HG03439 (cell line): ENCODE measurements at regions not wholly inside any gene's neighbourhood (a gene's known extent, or its start where the extent isn't known, plus 50 kb on each side); places are given as distances from the start of the nearest gene placed in this dataset.

Experiments used
- ATAC-seq: cut with Tn5 transposase; IDR thresholded peaks from one replicate; pipeline ENCODE4 v1.9.1; 2021; ENCODE audit warnings: mild to moderate bottlenecking, moderate library complexity; ENCODE audit not compliant: unreplicated experiment

- ATAC-seq: no peak
Observed at GRCh38 chr6:23200946-23201345, 631.6 kb downstream of the HDGFL1 start.

- ATAC-seq: no peak
Observed at GRCh38 chr6:23202207-23202606, 632.8 kb downstream of the HDGFL1 start.

DNA sequence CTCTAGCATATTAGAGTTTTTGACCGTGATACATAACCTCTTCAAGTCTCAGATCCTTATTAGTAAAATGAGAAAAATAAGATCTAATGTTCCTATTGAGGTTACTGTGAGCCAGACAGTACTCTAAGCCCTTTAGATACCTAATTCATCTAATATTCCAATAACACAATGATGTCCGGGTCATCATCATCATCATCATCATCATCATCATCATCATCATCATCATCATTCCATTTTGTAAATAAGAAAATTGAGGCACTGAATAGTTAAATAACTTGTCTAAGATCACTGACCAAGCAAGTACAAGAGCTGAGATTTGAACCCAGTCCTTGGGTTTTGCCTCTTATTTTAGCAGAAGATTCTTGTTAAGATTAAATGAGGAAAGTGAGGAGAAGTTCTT is 643.0 kb downstream of the HDGFL1 start:
- no peak for ATAC-seq

- no peak for ATAC-seq
Observed at GRCh38 chr6:23213193-23213592, 643.8 kb downstream of the HDGFL1 start.

- no peak for ATAC-seq
Observed at GRCh38 chr6:23213651-23214050, 644.3 kb downstream of the HDGFL1 start.

GRCh38 chr6:23218751-23219150 is 649.4 kb downstream of the HDGFL1 start:
- no peak for ATAC-seq

DNA sequence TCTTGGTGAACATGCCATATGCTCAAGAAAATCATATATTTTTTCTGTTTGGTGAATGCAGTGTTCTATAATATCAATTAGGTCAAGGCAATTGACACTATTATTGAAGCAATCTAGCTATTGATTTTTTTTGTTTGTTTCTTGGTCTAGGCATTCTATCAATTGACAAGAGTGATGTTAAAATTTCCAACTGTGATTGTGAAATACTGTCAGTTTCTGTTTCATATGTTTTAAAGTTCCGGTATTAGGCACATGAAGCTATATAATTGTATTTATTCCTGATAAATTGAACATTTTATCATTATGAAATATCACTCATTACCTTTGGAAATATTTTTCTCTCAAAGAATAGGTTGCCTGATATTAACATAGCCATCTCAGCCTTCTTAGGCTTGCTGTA is 653.4 kb downstream of the HDGFL1 start:
- no peak for ATAC-seq

DNA sequence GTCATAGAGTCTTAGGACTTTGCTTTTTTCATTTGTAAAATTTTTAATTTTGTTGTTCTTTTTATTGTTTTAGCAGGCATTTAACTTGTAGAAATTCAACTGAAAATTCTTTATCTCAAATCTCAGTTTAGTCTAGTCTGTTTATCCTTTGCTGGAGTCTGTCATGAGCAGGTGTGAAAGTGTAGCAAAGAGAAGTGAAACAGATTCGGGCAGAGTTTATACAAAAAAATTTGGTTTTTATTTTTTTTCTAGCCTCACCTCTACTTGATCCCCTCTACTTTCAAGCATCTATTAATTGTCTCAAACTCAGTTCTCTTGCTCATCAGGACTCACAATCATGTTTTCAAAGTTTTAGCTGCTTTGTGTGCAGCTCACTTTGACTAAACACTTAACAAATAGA is 655.2 kb downstream of the HDGFL1 start:
- ATAC-seq: no peak

DNA sequence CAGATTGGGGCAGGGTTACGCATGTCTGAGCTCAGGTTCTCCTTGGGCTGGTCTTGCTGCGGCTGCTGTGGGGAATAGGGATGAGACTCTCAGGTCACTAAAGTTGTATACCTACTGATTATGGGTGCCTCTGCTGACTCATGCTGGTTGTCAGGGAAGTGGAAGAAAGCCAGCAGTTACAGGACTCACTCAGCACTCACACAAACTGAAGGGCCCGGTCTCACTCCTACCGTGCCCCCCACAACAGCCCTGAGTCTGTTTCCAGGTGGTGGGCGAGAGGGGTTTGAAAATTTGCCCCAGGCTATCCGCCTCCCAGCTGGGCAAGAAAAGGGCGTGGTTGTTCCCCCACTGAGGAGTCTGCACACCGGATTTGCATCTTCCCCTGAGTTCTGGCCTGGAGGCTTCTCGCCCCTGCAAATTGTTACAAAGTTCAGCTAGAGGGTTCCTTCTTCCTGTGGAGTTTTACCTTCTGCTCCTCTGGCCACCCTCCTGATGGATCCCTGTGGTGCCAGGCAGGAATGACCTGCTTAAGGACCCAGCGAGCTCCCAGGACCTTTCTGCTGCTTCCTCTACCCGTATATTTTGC is 659.2 kb downstream of the HDGFL1 start:
- ATAC-seq: no peak

DNA sequence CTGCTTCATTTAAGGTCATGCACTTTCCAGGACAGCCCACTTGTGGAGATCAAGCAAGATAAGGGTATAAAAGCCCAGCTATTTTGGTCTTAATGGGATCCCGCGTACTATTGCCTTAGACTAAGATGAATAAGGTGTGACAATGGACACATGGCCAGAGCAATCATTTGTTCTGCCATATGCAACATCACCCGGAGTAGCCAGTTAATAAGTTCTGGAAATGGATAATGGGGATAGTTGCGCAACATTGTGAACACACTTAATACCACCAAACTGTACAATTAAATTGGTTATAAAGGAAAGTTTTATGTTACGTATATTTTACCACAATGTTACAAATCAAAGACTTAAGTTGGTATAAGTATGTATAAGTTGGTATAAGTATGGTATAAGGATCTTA is 674.5 kb downstream of the HDGFL1 start:
- ATAC-seq: no peak

DNA sequence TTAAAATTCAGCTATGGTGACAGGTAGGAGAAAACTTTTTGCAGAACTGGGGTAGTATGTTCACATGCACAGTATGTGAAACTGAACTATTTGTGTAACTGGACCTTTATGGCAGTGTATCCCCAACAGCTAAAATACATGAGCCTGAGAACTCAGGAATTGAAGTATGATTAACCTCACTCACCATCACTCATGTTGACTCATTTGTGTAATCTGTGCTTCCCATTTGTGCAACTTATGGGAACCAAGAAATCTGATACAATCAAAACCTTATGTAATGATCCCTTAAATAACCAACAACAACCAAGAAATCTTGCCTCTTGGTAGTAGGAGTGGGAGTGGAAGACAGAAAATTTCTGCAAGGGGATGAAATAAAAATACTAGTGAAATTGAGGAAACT is 674.9 kb downstream of the HDGFL1 start:
- ATAC-seq: no peak

DNA sequence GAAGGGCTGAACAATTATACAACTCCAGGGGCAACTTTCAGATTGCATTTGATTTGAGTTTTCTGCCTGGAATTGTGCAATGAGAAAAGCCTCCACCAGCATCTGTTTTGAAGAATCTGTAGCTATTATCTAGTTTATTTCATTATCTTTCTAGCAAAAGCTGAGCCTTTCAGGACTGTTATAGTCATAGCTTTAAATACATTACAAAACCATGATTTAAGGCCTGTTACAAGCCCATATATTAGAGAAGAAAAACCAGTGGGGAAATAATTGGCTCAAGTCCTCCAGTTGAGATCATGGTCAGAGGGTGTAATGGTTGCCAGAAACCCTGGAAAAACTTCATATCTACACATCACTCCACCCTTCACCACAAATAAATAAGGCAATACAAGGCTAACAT is 676.2 kb downstream of the HDGFL1 start:
- ATAC-seq: no peak

- no peak for ATAC-seq
Observed at GRCh38 chr6:23246896-23247295, 677.5 kb downstream of the HDGFL1 start.

DNA sequence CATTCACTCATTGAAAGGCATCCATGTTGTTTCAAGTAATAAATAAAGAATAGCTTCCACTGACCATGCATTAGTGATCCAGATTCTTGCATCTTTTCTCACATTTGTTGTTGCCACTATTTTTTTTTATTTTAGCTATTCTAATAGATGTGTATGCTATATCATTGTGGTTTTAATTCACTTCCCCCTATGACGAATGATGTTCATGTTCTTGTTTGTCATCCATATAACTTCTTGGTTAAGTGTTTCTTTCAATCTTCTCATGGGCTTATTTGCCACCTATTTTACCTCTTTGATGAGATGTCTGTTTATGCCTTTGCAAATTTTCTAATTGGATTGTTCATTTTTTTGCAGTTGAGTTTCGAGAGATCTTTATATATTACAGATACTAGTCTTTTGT is 681.2 kb downstream of the HDGFL1 start:
- no peak for ATAC-seq

DNA sequence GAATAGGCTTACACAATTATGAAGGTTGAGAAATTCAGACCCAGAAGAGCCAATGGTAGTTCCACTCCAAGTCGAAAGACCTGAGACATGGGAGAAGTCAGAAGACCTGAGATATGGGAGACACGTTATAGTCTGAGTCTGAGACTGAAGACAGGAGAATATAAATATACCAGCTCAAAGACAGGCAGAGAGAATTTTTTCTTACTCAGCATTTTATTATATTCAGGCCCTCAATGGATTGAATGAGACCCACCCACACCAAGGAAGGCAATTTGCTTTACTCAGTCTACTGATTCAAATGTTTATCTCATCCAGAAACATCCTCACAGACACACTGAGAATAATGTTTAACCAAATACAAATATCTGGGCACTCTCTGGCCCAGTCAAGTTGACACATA is 693.5 kb downstream of the HDGFL1 start:
- no peak for ATAC-seq

- no peak for ATAC-seq
Observed at GRCh38 chr6:23265270-23265669, 695.9 kb downstream of the HDGFL1 start.

GRCh38 chr6:23266536-23266935 is 697.2 kb downstream of the HDGFL1 start:
- ATAC-seq: no peak

GRCh38 chr6:23267651-23268050 is 698.3 kb downstream of the HDGFL1 start:
- no peak for ATAC-seq

DNA sequence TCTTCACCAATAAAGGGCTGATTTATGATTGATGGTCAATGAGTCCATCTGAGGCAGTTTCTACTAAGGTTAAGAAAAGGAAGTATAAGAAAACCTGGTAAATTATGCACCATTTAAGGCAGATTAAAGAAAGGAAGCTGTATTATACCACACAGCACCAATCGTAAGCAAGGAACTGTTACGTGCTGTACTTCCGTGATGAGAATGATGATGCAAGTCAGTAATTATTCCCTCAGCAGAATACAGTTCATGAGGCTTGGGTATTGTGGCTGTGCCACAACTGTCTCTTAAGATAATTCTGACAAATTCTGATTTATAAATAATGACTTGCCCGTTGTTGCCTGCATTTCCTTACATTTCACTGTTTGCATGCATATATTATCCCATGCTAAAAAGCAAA is 699.0 kb downstream of the HDGFL1 start:
- no peak for ATAC-seq

DNA sequence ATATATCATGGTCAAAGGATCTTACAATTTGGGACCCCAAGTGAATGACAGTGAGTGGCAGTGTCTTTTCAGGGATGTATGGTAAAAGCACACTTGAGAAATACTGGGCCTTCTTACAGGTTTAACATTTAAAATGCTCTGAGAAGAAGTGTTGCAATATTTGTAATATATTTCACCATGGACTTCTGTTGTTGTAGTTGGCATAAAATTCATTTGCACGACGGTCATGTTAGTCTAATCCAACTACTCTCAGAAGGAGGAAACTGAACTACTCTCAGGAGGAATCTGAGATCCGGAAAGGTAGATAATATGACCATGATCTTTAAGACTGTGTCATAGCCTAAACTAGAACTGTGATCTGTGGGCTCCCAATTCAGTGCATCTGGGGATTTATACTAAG is 700.1 kb downstream of the HDGFL1 start:
- ATAC-seq: no peak

DNA sequence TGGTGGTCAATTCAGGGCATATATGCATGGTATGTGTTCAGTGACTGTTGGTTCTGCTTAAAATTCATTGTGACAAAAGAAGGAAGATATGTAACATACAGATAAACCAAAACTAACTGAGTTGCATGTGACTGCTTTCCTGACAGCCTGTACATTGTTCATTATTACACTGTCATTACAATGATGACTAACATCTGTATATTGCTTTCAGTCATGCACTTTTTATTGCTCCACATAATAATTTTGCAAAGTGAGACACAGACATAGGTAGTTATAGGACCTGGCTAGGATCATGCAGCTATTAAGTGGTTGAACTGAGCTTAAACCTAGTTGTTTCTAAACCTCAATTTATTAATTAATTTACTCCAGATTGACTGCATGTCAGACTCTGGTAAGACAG is 703.2 kb downstream of the HDGFL1 start:
- ATAC-seq: no peak

DNA sequence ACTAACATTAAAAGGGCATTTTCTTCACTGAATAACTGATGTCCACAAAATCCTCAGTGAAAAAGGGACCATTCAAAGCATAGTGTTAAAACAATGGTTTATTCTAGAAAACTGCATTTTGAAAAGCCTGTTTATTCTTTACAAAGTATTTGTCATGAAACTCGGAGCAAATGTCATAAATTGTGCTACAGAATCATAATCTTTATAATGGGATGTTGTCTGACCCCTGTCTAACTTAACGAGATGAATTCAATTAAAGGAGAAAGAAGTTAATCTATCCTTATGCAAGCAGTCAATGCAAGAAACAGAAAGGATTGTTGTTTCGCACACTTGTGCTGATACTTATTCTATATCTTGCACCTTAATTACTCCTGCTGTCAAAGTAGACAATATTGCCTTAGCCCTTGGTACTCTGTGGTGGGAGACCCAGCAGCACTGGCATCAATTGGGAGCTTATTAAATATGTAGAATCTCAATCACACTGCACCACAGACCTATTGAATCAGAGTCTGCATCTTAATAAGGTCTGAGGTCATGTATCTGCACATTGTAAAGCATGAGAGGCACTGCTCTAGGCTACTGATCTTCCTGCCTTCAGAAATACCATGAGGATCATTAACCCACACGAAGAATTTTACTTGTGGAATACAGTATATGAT is 708.3 kb downstream of the HDGFL1 start:
- no peak for ATAC-seq

DNA sequence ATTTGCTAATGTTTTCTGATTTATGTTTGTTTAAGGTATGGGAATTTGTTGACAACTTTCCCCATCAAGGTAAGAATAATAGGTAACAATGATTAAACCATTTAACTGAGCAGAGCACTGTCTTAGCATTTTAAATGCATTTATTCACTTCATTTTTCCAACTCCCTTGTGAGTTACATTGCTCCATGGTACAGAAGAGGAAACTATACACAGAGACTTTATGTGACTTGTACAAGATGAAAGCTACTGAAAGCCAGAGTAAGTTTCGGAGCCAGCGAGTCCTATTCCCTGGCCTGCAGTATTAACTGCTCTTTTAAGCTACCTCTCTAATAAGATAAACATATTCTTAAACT is 708.8 kb downstream of the HDGFL1 start:
- ATAC-seq: no peak
